Hepatocyte (in vitro differentiated cells): ENCODE measurements at regions not wholly inside any gene's neighbourhood (a gene's known extent, or its start where the extent isn't known, plus 50 kb on each side); places are given as distances from the start of the nearest gene placed in this dataset.
"Not testable (repeated sequence)": the region's sequence is repeated elsewhere in the genome, so short reads cannot be mapped to it uniquely, and the experiment has no call there.

Source experiments
- DNase-seq: peaks from one replicate; pipeline ENCODE4 v3.0.0-alpha.2; 2016; ENCODE audit warnings: low spot score
- H2AFZ ChIP-seq: fragments of 200-600 bp; sonication (generic); 2 replicates; pipeline ENCODE4 v1.6.0; 2016; ENCODE audit warnings: antibody characterized with exemption, mild to moderate bottlenecking
- H3K27ac ChIP-seq: fragments of 200-600 bp; sonication (generic); 2 replicates; pipeline ENCODE4 v1.5.1; 2016; ENCODE audit warnings: mild to moderate bottlenecking
- H3K27me3 ChIP-seq: fragments of 200-600 bp; sonication (generic); 2 replicates; pipeline ENCODE4 v1.6.1; 2016
- H3K36me3 ChIP-seq: fragments of 200-600 bp; sonication (generic); replicated peaks from 2 replicates; pipeline ENCODE4 v1.5.1; 2016; ENCODE audit warnings: low read depth; ENCODE audit not compliant: insufficient read depth
- H3K4me1 ChIP-seq: fragments of 200-600 bp; sonication (generic); 2 replicates; pipeline ENCODE4 v1.5.1; 2016; ENCODE audit warnings: mild to moderate bottlenecking, moderate library complexity; ENCODE audit not compliant: insufficient read depth
- H3K4me2 ChIP-seq: fragments of 200-600 bp; sonication (generic); 2 replicates; pipeline ENCODE4 v1.6.0; 2016
- H3K4me3 ChIP-seq: fragments of 200-600 bp; sonication (generic); 2 replicates; pipeline ENCODE4 v1.5.1; 2016; ENCODE audit warnings: mild to moderate bottlenecking
- H3K79me2 ChIP-seq: fragments of 200-600 bp; sonication (generic); 2 replicates; pipeline ENCODE4 v1.6.0; 2017; ENCODE audit warnings: mild to moderate bottlenecking
- H3K9me2 ChIP-seq: fragments of 200-600 bp; sonication (generic); replicated peaks from 2 replicates; pipeline ENCODE4 v1.6.0; 2017; ENCODE audit warnings: mild to moderate bottlenecking; ENCODE audit not compliant: insufficient read depth
- H3K9me3 ChIP-seq: fragments of 200-600 bp; sonication (generic); 2 replicates; pipeline ENCODE4 v1.5.1; 2016; ENCODE audit warnings: low read depth, mild to moderate bottlenecking
- H4K20me1 ChIP-seq: fragments of 200-600 bp; sonication (generic); 2 replicates; pipeline ENCODE4 v1.6.0; 2016; ENCODE audit warnings: mild to moderate bottlenecking; ENCODE audit not compliant: insufficient read depth, poor library complexity, severe bottlenecking
- CTCF ChIP-seq: fragments of 200-600 bp; sonication (generic); IDR thresholded peaks from 2 replicates; pipeline ENCODE4 v1.5.1; 2016; ENCODE audit warnings: antibody characterized with exemption, mild to moderate bottlenecking; ENCODE audit not compliant: poor library complexity
- EZH2 ChIP-seq: fragments of 200-600 bp; sonication (generic); IDR thresholded peaks from 2 replicates; pipeline ENCODE4 v1.6.1; 2016; ENCODE audit warnings: antibody characterized with exemption, mild to moderate bottlenecking, borderline replicate concordance
- EZH2phosphoT487 ChIP-seq: fragments of 200-600 bp; sonication (generic); IDR thresholded peaks from one replicate; pipeline ENCODE4 v1.6.1; 2018; ENCODE audit warnings: antibody characterized with exemption, mild to moderate bottlenecking, low read depth, moderate library complexity; ENCODE audit not compliant: unreplicated experiment, severe bottlenecking
- WGBS: methylation state at CpG from one replicate; pipeline ENCODE4 v1.1.6; 2016; ENCODE audit warnings: low lambda C conversion rate; ENCODE audit errors: missing lambda C conversion rate; 5-methylcytosine and 5-hydroxymethylcytosine counted together

GRCh38 chr6:144785056-144785455 lies 499.9 kb downstream of the UTRN start:
- Histone ChIP-seq H4K20me1 (no peaks in the 10 kb centered on the region), H3K4me1 (no peaks in the 10 kb centered on the region), H2AFZ (no peak overlapping the region), H3K4me2 (no peak overlapping the region), H3K79me2 (no peaks in the 10 kb centered on the region), H3K27me3 (no peaks in the 10 kb centered on the region), H3K4me3 (no peak overlapping the region), H3K36me3 (no peaks in the 10 kb centered on the region), H3K27ac (no peak overlapping the region), H3K9me3 (no peaks in the 10 kb centered on the region), H3K9me2 (no peaks in the 10 kb centered on the region)
- DNase-seq: no peak
- 94% methylated on average over 3 of the region's 3 CpGs for WGBS
- TF ChIP-seq EZH2: no peak
- no peak for TF ChIP-seq CTCF
- no peak for TF ChIP-seq EZH2phosphoT487

- Histone ChIP-seq H4K20me1 (no peaks in the 10 kb centered on the region), H3K9me3 (no peaks in the 10 kb centered on the region), H3K9me2 (no peaks in the 10 kb centered on the region), H3K4me1 (no peaks in the 10 kb centered on the region), H3K4me2 (no peak overlapping the region), H3K36me3 (no peaks in the 10 kb centered on the region), H3K27ac (no peak overlapping the region), H3K27me3 (no peaks in the 10 kb centered on the region), H3K4me3 (no peak overlapping the region), H2AFZ (no peak overlapping the region), H3K79me2 (no peaks in the 10 kb centered on the region)
- DNase-seq: no peak
- 80% methylated on average over 2 of the region's 2 CpGs for WGBS
- TF ChIP-seq EZH2: no peak
- no peak for TF ChIP-seq EZH2phosphoT487
- TF ChIP-seq CTCF: no peak
Observed at GRCh38 chr6:144786825-144787224, 501.7 kb downstream of the UTRN start.

- no peaks in the 10 kb centered on the region for H3K9me3 ChIP-seq
- H2AFZ ChIP-seq: no peak overlapping the region
- no peaks in the 10 kb centered on the region for H3K27me3 ChIP-seq
- 91% methylated on average over 4 of the region's 4 CpGs for WGBS
- no peak overlapping the region for H3K27ac ChIP-seq
- no peak for DNase-seq
- no peak overlapping the region for H3K4me2 ChIP-seq
- no peaks in the 10 kb centered on the region for H4K20me1 ChIP-seq
- TF ChIP-seq EZH2 (no peak), CTCF (no peak), EZH2phosphoT487 (no peak)
- no peaks in the 10 kb centered on the region for H3K36me3 ChIP-seq
- no peak overlapping the region for H3K4me3 ChIP-seq
- H3K9me2 ChIP-seq: no peaks in the 10 kb centered on the region
- no peaks in the 10 kb centered on the region for H3K79me2 ChIP-seq
- H3K4me1 ChIP-seq: no peaks in the 10 kb centered on the region
Observed at GRCh38 chr6:144793744-144794143, 508.6 kb downstream of the UTRN start.

- H3K27ac ChIP-seq, H3K36me3 ChIP-seq, H3K4me2 ChIP-seq, H3K79me2 ChIP-seq, H3K4me3 ChIP-seq, H3K9me2 ChIP-seq, DNase-seq, H4K20me1 ChIP-seq, H2AFZ ChIP-seq, H3K27me3 ChIP-seq, H3K4me1 ChIP-seq, H3K9me3 ChIP-seq: not testable (repeated sequence)
- WGBS: 100% methylated on average over 2 of the region's 2 CpGs
Observed at GRCh38 chr6:144795022-144795421, 509.9 kb downstream of the UTRN start.
